ENCODE measurements at regions not wholly inside any gene's neighbourhood (a gene's known extent, or its start where the extent isn't known, plus 50 kb on each side); places are given as distances from the start of the nearest gene placed in this dataset.
A peak's percentile ranks its signal among the peaks of the same experiment; 100 is the strongest.

- intact Hi-C loops (cut with DNase I; ENCODE audit: low total_unique reads), result no loop called here
- TF ChIP-seq EP300 (IDR thresholded peaks at IDR 0.05) (no peak), POLR2AphosphoS5 (IDR thresholded peaks at IDR 0.05) (no peak), CTCF (IDR thresholded peaks at IDR 0.05) (no peak)
- H3K27me3 ChIP-seq, result no peaks in the 10 kb centered on the region
- H3K27ac ChIP-seq, result no peak overlapping the region
- WGBS, 5 donors, result 90 to 98% (median 94%) methylated on average over 2 of the region's 2 CpGs; no CpG with 5 or more reads in 1 of the 5 donors
- peaks cover 0 to 26% (median 10%) of the 10 kb centered on the region in 4 donors for H3K9me3 ChIP-seq
- H3K4me3 ChIP-seq, result no peak overlapping the region
- H3K36me3 ChIP-seq, result peaks cover 0 to 16% (median 0%) of the 10 kb centered on the region in 4 donors
- H3K4me1 ChIP-seq, result no peaks in the 10 kb centered on the region
- no peak for DNase-seq
These were observed 81.9 kb downstream of the BUB3 start for GRCh38 chr10:123236126-123236525.

- no peak overlapping the region for H3K27ac ChIP-seq
- DNase-seq, result no peak
- H3K27me3 ChIP-seq, result no peaks in the 10 kb centered on the region
- no peak overlapping the region for H3K4me3 ChIP-seq
- H3K9me3 ChIP-seq, result peaks cover 0 to 7% (median 0%) of the 10 kb centered on the region in 4 donors
- no peaks in the 10 kb centered on the region for H3K4me1 ChIP-seq
- 82 to 96% (median 91%) methylated on average over 3 of the region's 3 CpGs for WGBS, 5 donors
- TF ChIP-seq POLR2AphosphoS5 (IDR thresholded peaks at IDR 0.05) (no peak), EP300 (IDR thresholded peaks at IDR 0.05) (no peak), POLR2A (IDR thresholded peaks at IDR 0.05) (no peak), CTCF (IDR thresholded peaks at IDR 0.05) (no peak)
- intact Hi-C loops (cut with DNase I; ENCODE audit: low total_unique reads), result no loop called here
- peaks cover 0 to 12% (median 0%) of the 10 kb centered on the region in 4 donors for H3K36me3 ChIP-seq
These were observed 86.0 kb downstream of the BUB3 start for GRCh38 chr10:123240250-123240649.

- 43 to 79% (median 74%) methylated on average over 2 of the region's 2 CpGs for WGBS, 5 donors
- Histone ChIP-seq H3K9me3 (peaks cover 0 to 2% (median 0%) of the 10 kb centered on the region in 4 donors), H3K36me3 (peaks cover 0 to 12% (median 0%) of the 10 kb centered on the region in 4 donors), H3K27ac (no peak overlapping the region), H3K27me3 (no peaks in the 10 kb centered on the region), H3K4me3 (no peak overlapping the region), H3K4me1 (no peaks in the 10 kb centered on the region)
- intact Hi-C loops (cut with DNase I; ENCODE audit: low total_unique reads), result no loop called here
- TF ChIP-seq CTCF (IDR thresholded peaks at IDR 0.05) (no peak), EP300 (IDR thresholded peaks at IDR 0.05) (no peak), POLR2AphosphoS5 (IDR thresholded peaks at IDR 0.05) (no peak), POLR2A (IDR thresholded peaks at IDR 0.05) (no peak)
- no peak for DNase-seq
These were observed 86.6 kb downstream of the BUB3 start for GRCh38 chr10:123240776-123241175.

GRCh38 chr10:123241391-123242141, 87.4 kb downstream of the BUB3 start:
- H3K4me3 ChIP-seq, result no peak overlapping the region
- H3K36me3 ChIP-seq, result peaks cover 0 to 12% (median 0%) of the 10 kb centered on the region in 4 donors
- peak in 1 of 2 donors; percentile 52 for DNase-seq
- peak overlapping the region in 1 of 5 donors; percentile 38 for H3K27ac ChIP-seq
- 57 to 69% (median 62%) methylated on average over 7 of the region's 7 CpGs for WGBS, 5 donors
- H3K4me1 ChIP-seq, result no peaks in the 10 kb centered on the region
- TF ChIP-seq EP300 (IDR thresholded peaks at IDR 0.05) (no peak), POLR2AphosphoS5 (IDR thresholded peaks at IDR 0.05) (no peak), POLR2A (IDR thresholded peaks at IDR 0.05) (no peak), CTCF (IDR thresholded peaks at IDR 0.05) (no peak)
- intact Hi-C loops (cut with DNase I; ENCODE audit: low total_unique reads), result no loop called here
- H3K27me3 ChIP-seq, result no peaks in the 10 kb centered on the region
- no peaks in the 10 kb centered on the region for H3K9me3 ChIP-seq

All from stomach (tissue), 8 donors.